ENCODE measurements at regions not wholly inside any gene's neighbourhood (a gene's known extent, or its start where the extent isn't known, plus 50 kb on each side); places are given as distances from the start of the nearest gene placed in this dataset.

DNA sequence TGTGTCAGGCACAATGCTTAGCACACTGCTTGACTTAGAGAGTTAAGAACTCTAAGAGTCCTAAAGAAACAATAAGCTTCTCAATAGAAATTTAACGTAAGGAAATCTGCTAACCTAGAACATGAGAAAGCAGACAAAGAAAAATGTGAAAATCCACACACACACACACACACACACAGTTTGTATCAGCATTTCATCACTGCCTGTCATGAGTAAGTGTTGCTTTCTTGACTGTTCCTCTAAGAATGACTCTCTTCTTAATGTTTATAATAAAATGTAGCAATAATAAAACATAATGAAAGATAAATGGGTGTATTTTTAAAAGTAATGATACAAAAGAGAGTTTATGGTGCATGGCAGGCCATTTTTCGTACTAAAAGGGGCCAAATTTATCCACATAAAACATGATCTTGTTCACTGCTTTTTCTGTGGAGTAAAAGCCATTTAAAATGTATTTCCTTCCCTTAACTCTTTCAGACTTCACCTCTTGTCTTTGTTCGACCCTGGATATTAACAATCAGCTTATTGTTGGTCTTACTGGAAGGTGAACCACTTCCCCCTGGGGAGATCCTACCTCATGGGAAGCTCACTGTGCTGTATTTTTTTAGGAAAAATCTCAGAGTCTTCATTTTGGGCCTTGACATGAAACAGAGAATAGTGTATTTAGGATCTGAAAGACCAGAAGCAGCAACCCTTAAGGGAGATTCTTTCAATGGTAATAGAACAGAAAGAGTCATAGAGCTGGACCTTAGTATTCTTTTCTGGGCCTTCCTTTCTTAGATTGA lies 107.3 kb upstream of the ANKRD55 start:
- DNase-seq, result no peak

DNA sequence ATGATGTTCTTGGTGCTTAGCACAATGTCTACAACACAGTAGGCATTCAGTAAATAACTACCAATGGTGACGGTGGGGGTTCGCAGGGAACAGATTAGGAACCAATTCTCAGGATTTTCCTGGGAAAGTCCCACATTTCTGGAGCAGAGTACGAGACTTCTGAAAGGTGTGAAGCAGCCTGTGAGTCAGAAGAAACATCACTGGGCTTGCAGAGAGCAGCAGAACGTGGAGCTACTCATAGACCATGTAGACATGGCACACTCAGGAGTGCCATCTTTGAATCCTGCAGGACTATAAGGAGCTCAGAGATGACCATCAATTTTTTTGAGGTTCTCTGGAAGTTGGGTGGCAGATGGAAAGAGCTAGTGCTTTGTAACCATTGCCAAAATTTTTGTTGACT lies 106.6 kb upstream of the ANKRD55 start:
- no peak for DNase-seq

DNA sequence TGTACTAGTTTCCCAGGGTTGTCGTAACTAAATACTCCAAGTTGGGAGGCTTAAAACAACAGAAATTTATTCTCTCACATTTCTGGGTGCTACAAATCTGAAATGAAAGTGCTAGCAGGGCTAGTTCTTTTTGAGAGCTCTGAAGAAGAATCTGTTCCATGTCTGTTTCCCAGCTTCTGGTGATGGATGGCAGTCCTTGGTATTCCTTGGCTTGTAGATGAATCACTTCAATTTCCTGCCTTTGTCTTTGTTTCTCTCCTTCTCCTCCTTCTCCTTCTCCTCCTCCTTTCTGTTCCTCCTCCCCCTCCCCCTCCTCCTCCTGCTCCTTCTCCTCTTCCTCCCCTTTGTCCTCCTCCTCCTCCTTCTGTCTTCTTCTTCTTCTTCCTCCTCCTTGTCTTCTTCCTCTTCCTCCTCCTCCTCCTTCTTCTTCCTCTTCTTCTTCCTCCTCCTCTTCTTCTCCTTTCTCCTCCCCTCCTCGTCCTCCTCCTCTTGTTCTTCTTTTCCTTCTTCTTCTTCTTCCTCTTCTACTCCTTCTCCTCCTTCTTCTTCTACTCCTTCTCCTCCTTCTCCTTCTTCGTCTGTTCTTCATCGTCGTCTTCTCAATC lies 104.7 kb upstream of the ANKRD55 start:
- DNase-seq, result no peak

DNA sequence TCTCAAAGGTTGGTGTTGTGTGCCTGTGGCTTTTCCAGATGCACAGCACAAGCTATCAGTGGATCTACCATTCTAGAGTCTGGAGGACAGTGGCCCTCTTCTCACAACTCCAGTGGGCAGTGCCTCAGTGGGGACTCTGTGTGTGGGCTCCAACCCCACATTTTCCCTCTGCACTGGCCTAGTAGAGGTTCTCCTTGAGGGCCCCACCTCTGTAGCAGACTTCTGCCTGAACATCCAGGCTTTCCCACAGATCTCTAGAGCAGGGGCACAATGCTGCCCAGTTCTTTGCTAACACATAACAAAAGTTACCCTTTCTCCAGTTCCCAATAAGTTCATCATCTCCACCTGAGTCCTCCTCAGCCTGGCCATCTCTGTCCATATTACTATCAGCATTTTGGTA lies 102.1 kb upstream of the ANKRD55 start:
- no peak for DNase-seq

DNA sequence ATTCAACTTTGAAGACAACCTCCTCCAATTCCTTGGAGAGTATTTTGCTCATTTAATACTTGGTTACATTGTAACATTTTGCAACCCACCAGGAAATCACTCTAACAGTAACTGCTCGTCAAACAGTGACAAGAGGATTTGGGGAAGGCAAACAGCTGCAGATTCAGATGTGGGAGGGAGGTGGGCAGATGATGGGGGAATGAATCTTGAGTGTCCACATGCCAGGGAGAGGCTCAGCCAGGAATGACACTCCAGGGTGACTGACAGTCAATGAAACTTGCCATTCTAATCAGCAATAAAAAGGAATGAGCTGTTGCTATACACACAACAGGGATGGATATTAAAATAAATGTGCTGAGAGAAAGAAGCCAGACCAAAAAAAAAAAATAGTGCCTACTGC lies 97.7 kb upstream of the ANKRD55 start:
- no peak for DNase-seq

DNA sequence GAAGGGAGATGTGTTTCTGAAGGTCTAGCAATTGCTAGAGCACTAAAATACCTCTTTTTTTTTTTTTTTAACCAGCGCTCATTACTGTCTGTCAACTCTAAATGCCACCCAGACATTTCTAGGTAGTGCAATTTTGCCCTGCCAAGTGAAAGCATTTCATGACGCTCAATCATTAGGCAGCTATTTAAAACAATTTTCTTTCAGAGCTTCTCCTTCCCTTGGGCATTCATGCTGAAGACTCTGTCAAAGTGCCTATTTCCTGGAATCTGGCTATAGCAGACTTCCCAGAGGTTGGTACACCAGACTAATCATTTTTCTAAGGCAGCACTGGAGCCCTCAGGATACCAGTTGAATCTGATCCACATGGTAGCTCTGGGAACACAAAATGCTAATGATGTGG lies 97.0 kb upstream of the ANKRD55 start:
- DNase-seq, result no peak

DNA sequence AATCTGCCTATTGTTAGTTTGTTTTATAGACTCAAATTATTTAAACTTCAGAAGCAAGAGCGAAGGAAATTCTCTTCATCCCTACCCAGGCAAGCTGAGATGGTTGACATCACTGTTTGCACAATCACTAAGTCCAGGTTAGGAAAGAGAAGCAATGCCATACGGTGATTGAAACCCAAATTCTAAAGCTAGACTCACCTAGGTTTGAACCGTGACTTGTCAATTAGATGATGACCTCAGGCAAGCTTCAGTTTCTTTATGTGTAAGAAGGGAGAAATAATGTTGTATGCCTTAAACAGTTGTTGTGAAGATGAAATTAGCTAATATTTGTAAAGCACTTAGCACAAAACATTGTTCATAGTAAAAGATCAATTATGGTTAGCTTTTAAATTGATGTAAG lies 96.5 kb upstream of the ANKRD55 start:
- DNase-seq, result no peak

DNA sequence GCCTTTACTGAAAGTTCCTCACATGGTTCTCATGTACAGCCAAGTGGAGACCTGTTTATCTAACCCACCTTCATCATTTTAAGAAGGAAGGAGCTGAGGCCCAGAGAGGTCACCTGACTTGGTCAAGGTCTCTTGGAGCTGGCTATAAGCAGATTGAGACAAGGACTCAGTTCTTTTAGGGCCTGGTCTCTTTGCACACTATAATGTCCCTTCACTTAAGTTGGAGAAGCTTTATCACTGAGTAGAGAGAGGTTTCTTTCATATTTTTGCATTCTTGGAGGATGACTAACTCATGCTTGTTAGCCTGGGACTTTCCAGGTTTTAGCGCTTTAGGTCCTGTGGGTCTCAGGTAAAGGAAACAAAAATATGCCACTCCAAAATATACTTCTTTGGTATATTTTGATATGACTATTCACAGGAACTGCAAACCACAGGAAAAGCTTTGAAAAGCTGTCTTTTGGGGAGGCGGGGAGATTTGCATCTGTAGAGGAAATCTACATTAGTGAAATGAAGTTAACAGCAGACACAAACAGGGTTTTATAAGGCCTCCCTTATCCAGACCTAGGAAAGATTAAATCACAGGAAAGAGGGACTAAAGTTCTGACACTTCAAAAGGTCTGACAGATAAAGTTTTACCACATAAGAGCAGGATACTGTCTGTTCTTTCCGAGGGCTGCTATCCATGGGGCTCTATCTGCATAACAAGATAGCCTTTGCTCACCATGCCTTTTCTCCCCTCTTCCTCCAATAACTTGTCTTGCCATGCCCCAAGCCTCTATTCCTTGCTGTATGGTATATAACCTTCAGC lies 95.8 kb upstream of the ANKRD55 start:
- no peak for DNase-seq

DNA sequence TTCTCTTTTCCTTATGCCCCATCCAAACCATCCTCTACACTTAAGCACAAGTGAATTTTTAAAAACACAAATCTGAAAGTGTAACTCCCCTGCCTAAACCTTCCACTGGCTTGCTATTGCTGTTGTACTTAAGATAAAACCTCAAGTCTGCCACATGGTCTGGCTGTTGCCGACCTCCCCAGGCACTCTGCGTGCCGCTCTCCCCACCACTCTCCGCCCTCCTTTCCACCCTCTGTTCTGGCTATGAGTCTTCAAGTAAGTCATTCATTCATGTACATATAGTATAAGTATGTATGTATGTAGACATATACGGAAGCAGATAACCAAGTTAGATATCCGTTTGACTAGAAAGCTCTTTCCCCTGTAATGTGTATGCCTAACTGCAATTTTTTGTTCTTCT lies 94.7 kb upstream of the ANKRD55 start:
- DNase-seq, result no peak

DNA sequence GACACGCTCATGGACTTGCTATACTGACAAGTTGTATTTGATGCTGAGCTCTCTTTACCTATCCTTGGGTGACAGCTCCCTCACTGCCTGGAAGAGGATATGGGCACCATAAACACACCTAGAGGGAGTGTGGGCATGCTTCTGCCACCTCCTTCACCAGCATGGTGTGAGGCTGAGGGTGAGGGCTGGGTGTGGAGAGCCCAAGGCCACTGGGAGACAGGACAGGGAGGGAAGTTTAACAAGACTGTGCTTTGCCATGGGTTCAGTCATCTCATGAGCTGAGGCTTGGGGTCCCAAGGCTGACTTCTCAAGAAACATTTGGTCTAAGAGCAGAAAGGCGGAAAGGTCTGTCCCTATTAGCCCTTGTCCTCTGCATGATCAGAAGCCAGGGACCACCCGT lies 93.6 kb upstream of the ANKRD55 start:
- DNase-seq, result no peak

DNA sequence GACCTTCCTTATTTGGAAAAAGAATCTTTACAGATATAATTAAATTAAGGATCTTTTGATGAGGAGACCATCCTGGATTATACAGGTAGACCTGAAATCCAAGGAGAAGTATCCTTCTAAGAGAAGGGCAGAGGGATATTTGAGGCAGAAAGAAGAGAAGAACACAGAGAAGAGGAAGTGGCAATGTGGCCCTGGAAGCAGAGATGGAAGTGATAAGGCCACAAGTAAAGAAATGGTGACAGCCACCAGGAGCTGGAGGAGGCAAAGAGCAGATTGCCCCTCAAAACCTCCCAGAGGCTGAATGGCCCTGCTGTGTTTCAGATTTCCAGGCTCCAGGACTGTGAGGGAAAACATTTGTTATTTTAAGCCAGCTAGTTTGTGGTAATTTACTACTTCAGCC lies 93.0 kb upstream of the ANKRD55 start:
- no peak for DNase-seq

DNA sequence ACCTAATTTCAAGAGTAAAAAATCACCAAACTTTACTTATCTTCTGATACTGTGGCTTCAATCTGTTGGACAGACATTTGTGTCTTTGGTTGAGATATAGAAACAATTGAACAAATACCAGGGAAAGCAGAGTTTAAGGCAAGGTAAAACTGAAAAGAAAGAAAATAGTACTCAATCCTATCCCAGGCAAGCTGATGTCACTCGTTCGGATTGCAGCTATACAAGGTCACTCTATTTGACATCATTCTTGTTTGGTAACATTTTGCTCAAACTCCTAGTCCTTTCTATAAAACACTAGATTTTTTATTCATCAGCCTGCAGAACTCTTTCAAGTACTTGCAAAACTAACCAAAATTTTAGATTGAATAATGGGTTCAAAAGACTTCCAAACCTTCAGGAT lies 91.9 kb upstream of the ANKRD55 start:
- DNase-seq, result no peak

DNA sequence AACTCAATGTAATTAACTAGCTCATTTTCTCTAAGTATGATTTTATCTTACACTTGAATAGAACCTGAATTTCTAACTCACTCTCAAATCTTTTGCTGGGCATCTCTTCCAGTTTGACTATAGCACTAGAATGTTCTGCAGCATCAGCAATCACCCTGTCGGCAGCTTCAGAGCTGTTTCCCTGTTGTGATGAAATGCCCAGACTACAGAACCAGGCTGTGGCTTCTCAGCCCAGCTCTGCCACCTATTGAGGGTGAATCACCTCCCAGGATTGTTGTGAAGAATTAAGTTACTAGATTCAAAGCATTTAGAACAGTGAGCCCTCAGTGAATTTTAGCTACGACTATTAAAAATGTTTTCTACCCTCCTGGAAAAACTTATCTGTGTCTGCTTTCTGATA lies 90.4 kb upstream of the ANKRD55 start:
- no peak for DNase-seq

DNA sequence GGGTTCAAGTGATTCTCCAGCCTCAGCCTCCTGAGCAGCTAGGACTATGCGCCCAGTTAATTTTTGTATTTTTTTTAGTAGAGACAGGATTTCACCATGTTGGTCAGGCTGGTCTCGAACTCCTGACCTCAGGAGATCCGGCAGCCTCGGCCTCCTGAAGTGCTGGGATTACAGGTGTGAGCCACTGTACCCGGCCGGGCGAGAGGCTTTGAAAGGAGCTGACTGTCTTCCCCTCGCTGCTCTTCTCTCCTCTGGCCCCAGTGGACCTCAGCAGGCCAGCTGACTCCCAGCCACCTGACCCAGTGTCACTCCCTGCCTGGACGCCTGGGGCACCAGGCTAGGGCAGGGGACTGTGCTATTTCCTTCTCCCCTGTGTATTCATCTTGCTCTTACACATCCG lies 89.5 kb upstream of the ANKRD55 start:
- DNase-seq, result no peak

DNA sequence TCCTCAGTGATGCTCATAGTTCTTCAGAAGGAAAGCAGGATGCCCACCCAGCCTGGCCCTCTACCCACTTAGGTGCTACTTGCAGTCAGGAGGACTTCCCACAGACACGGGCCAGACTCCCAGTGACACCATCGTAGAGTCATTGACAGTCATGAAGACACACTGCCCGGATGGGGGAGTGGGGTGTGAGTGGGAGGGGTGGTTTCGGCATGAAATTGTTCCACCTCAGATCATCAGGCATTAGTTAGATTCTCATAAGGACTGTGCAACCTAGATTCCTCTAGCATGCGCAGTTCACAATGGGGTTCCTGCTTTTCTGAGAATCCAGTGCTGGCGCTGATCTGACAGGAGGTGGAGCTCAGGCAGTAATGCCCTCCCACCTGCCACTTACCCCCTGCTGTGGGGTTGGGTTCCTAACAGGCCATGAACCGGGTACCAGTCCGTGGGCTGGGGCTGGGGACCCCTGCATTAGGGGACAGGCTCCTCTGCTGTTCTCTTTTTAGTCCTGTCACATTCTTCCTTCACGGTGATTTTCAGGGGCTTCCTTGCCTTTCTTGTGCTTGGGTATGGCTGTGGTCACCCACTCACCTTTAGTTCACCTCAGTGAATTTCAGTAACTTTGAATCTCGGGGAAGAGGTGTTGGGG lies 88.2 kb upstream of the ANKRD55 start:
- DNase-seq, result no peak

DNA sequence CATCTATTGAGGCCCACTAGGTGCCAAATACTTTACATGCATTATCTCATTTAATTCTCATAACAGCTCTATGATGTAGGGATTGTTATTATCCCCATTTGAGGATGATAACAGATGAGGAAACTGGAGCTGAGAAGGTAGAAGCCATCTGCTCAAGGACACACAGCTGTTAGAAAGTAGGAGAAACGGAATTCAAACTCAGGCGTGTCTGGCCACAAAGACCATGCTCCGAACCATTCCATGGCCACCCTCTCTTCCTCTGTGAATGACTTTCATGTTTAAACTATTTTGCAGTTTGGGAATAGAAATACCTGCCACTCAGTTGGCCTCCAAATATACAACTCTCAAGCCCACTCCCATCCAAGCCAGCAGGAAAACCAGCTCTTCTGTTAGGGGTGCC lies 87.6 kb upstream of the ANKRD55 start:
- no peak for DNase-seq

DNA sequence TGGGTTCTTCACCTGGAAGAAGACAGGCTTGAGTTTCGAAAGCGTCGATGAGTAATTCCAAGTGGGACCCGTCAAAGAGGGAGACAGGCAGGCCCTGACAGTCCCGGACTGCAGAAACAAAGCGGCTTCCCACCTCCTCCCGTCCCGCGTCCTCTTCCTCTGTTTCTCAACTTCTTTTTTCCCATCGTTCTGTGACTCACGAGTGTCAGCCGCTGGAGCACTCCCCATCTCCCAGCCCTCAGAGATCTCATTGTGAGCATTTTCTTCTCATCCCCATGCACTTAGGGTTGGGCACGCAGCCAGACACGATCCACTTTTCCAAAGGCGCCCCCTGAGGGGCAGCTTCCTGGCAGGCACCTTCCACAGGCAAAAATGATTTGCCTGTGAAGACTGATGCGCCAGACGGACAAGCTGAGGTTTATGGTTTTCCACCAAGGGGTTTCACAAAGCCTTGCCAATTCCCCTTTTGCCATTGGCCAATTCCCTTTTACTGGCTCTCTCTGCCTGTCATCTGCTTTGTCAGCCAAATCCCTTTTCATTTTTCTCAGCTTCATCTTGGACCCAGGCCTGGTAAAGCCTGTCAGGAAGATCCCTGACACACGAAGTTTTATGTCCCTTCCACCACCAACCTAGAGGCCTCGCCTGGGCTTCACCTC lies 86.5 kb upstream of the ANKRD55 start:
- peak; percentile 47 to 85 for DNase-seq

DNA sequence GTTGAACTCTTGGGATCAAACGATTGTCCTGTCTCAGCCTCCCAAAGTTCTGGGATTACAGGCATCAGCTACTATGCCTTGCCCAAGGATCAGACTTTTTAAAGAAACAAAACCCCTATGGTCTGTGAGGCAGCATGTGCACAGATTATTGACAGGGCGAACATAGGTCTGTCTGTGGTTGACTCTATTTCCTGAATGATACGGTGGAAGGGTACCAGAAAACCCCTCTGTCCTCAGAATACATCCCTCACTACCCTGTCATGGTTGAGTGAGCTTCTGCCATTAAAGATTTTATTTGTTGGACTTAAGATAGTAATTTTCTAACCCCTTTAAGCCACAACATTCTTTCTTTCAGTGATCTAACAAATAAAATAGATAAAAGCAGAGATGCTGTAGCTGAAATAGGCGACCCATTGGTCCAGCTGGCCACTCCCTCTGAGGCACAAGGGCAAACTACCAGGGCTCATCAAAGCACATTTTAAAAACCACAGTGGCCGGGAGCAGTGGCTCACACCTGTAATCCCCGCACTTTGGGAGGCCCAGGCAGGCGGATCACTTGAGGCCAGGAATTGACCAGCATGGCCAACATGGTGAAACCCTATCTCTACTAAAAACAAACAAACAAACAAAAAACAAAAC lies 84.9 kb upstream of the ANKRD55 start:
- DNase-seq, result no peak

DNA sequence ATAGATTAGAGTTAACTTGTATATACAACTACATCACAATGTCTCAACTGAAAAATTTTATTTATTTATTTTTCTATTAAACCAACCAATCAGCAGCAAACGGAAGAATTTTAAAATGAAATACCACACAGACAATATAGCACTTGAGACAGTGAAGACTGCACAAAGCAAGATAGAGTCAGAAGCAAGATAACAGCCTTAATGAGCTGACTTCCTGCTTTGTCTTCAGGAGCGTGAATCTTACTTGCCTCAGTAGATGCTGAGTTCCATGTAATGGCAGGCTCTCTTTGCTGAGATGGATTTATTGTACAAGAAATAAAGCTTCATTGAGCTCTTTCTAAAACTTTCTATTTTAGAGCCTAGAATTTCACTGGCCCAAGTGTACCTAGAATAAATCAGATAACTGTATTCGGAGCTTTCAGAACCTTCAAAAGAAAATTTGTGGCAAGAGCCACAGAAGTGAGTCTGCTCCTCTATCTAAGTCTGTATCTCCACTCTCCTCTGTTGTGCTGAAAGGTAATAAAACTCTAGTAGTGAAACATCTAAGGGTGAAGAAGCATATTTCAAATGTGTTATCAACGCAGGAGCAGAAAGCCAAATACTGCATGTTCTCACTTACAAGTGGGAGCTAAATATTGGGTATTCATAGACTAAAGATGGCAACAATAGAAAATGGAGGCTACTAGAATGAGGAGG lies 83.3 kb upstream of the ANKRD55 start:
- no peak for DNase-seq

DNA sequence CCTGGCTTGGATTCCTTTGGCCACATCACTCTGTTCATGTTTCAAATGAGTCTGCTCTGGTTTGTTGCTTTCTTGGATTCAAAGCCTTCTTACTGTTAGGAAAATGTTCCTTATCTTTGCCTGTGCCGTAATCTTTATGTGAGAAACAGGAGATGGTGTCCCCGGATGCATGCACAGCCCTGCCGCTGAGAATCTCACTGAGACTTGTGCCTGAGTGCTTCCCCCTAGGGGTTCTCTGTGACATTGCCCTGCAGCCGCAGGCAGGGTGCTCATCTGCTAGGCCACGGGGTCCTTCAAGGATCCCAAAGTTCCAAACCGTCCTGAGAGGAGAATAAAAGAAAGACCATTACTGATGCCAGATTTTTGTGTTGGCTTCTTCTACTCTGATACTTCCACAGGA lies 81.4 kb upstream of the ANKRD55 start:
- peak in 1 of 2 experiments; percentile 5 for DNase-seq

DNA sequence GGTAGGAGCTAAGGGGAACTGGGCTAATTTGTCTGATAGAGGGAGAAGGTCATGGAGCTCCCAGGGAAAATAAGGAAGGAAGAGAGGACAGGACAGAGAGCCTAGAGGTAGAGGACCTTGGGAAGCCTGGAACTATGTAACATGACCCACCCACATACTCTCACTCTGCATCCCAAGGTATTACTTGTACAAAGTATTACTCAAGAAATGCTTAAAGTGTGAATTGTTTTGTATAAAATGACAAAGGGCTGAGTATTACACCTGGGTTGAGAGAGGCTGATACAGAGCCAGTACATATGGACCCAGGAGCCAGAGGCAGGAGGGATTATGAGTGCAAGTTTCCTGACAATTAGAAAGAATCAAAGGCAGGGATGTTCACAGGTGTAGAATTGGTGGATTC lies 80.5 kb upstream of the ANKRD55 start:
- DNase-seq, result no peak

DNA sequence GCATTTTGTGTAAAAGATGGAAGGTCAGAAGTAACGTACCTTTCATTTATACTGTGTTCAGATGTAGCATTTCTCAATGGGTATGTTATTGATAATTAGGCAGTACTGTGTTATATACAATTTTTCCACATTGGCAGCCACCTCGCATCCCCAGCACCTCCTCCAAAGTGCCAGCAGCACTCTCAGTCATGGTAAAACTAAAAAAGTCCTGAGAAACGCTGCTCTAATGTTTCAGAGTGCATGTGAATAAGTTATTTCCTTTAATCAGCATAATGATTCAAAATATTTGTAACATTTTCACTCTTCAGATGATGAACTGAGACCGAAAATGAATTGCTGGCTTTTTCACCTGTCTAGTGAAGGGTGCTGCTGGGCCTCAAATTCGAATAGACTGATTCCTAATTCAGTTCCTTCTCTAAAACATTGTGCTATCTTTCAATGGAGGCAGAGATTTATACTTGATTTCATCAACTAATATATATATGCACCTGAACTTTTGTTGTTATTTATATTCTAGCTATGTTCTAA lies 79.9 kb upstream of the ANKRD55 start:
- no peak for DNase-seq
